Epidermal melanocyte (primary cell): ENCODE measurements at regions not wholly inside any gene's neighbourhood (a gene's known extent, or its start where the extent isn't known, plus 50 kb on each side); places are given as distances from the start of the nearest gene placed in this dataset.

ENCODE experiments used
- DNase-seq: peaks from one replicate; pipeline ENCODE4 v3.0.0; 2011; ENCODE audit warnings: low spot score; ENCODE audit not compliant: insufficient read length

DNA sequence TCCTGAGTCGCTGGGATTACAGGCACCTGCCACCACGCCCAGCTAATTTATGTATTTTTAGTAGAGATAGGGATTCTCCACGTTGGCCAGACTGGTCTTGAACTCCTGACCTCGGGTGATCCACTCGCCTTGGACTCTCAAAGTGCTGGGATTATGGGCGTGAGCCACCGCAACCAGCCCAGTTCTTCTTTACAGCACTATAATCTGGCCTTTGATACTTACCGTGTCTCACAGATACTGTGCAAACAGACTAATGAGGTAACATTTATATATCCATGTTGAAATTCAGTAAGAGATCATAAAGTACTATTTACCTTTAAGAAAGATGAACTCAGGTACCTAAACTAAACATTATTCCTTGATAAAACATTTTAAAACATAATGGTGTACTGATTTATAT is 121.8 kb upstream of the PRR20A start:
- no peak for DNase-seq

DNA sequence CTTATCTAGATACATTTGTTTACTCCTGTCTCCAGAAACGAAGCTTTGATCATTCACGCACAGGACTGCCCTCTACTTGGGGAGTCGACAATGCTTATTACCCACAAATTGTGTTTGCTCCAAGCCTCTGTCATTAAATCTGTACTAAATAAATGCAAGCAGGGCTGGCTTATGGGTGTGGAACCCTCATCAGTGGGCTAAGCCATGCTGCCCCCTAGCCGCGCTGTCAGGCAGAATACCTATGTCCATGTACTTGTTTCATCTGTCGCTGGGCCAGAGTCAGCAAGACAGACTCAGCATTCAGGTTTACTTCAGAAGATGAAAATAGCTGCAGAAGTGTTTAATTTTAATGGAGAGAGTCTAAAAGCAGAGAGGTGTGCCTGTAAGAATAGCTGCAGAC is 110.0 kb upstream of the PRR20A start:
- no peak for DNase-seq

DNA sequence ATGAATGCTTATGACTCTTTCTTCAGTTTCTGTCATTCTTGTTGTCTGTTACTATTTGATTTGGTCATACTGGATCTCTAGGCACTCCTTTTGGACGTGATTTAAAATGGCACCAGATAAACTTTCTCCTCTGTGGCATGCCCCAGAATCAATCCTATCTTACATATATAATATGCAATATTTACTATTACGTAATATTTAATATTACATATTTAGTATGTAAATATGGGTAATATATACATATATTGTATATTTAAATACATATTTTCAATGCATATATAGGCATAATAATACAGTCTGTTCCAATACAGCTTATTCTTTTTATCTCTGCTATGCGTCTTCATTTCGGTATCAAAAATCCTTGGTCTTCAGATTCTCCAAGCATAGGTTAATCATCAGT is 104.4 kb upstream of the PRR20A start:
- no peak for DNase-seq

DNA sequence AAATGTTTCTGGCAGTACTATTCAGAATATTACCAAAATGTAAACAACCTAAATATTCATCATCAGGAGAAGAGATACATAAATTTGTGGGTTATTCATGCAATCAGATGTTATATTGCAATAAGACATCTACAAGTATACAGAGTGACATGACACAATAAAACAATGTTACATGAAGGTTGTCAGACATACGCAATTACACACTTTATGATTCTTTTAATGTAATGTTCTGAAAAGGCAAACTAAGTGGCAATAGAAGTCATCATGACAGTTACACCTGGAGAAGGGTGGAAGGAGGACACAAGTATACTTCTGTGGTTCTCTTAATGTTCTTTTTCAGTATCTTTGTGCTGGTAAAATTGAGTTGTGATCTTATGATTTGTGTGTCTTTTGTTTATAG is 95.8 kb upstream of the PRR20A start:
- no peak for DNase-seq

DNA sequence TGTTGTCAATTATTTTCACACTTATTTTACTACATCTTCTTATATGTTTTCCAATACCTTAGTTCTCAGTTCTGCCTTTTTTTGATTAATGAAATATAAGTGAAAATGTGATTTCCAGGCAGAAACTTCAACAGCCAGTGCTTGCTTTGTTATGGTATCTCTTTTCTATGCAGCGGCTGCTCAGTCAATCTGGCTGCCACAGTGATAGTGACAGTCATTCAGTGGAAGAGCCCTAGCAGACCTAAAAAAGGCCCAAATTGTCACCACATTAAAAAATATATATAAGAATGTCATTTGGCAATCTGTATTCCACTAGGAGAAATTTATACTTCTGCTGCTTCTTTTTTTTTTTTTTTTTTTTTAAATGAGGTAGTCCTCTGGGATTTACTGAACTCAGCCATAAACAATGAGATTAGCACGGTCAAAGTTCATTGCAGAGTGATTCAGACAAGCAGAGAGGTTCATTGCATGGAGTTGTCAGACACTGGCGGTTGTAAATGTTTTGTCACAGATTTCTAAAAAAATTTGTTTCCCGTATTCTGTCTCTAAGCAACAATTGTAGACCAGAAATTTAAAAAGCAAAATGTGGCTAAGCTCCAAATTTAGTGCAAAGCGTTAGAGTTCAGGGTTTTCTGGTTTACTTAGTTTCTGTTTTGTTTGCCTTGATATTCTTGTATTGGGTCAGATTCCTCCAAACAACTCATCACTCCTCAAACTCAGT is 94.7 kb upstream of the PRR20A start:
- DNase-seq, result no peak

DNA sequence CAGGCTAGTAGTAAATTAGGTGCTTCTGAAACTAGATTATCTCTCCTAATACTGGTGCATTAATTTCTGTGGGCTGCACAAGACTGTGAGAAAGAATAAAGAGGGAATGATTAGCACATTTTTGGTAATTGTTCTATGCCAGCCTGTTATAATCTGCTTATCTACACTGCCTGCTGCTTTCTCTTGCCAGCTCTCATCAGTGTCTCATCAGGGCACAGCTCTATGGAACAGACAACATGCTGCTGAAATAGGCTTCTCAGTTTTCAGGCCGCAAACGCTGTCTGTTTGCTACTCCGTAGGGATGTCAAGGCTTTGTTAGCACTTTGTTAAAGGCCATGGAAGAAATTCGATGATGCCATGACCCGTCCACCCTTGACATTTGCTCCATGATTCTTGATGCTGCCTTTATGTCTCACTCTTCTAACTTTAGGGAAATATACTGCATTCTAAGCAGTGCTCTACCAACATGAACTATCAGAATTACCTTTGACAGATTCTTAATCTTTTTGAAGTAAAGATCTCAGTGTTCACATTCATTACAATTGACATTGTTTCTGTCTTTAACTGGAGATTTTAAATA is 84.0 kb upstream of the PRR20A start:
- DNase-seq, result no peak

DNA sequence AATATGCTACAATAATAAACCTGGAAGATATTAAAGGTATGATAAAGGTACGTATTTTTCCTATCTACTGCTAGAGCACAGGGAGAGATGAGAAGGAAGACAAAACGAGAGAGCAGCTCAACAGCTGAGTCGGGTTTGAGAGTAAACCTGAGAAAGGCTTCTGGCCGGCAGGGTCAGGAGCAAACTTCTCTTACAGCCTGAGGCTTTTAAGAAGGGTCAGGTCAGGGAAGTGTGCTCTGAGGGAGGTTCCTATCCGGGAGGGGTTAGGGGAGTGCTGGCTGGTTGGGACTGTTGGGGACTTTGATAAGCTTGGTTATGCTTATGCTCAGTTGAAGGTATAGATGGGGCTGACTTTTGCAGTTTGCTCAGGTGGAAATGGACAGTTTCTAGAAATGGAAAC is 77.7 kb upstream of the PRR20A start:
- no peak for DNase-seq

DNA sequence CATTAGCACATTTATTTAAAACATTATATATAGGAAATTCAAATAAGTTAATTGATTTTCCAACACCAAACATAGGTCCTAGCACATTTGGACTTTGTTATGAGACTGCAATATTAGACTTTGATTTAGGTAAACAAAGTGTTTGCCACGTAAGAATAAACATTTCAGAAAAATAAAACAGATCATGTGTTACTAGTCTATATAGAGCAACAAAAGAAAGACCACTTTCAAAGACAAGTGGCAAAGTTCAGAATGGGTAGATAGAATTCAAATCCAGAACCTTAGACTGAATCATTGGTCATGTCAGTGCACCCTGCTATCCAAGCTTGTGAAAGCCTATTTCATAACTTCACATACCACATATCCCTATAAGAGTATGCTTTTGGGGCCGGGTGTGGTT is 66.7 kb upstream of the PRR20A start:
- DNase-seq, result no peak

DNA sequence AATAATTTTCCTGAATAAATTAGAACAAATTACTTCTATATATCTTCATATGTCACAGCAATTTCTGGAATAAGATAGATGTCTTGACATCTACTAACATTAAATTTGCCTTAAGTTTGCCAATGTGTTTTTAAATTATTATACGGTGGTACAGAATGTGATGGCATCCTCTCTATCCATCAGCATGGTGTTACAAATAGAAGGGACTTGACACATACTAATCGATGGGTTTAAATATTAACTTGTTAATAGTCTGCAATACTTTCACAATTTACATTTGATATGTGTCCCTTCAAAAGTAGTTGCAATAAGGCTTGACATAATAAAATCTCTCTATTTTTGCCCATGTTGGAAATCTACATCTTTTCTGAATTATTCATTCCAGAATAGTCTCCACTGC is 65.1 kb upstream of the PRR20A start:
- DNase-seq, result no peak

DNA sequence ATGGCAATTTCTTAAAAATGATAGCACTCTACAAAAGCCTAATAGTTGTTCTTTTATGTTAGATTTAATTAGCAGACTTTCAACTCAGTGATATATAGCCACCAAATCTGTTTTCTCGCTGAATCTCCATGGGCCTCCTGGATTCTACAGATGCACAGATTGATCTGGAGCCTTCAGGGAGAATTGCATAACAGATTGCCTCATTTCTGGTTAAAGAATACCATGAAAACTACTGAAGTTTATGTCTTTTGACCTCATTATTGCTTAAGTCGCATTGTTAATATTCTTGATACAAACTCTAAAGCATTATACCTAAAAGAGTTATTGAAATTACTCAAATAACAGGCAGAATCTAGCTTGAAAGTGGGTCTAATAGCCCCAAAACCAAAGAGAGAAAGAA is 53.7 kb upstream of the PRR20A start:
- DNase-seq, result no peak
